Chondrocyte (in vitro differentiated cells): ENCODE measurements at regions not wholly inside any gene's neighbourhood (a gene's known extent, or its start where the extent isn't known, plus 50 kb on each side); places are given as distances from the start of the nearest gene placed in this dataset.
"Not testable (repeated sequence)": the region's sequence is repeated elsewhere in the genome, so short reads cannot be mapped to it uniquely, and the experiment has no call there.

ENCODE experiments used
- DNase-seq: peaks from one replicate; pipeline ENCODE4 v3.0.0; 2021; ENCODE audit warnings: mixed read lengths, low spot score
- H3K27ac Mint-ChIP-seq: one replicate; pipeline ENCODE4 v1.8.0; 2021; ENCODE audit warnings: mild to moderate bottlenecking, moderate library complexity, mixed read lengths; ENCODE audit not compliant: unreplicated experiment
- H3K27me3 Mint-ChIP-seq: 2 replicates; pipeline ENCODE4 v1.8.0; 2021; ENCODE audit warnings: low read depth, mixed read lengths
- H3K36me3 Mint-ChIP-seq: 2 replicates; pipeline ENCODE4 v1.8.0; 2021; ENCODE audit warnings: low read depth, mixed read lengths
- H3K4me1 Mint-ChIP-seq: 2 replicates; pipeline ENCODE4 v1.8.0; 2021; ENCODE audit warnings: low read depth, mild to moderate bottlenecking, mixed read lengths
- H3K4me3 Mint-ChIP-seq: one replicate; pipeline ENCODE4 v1.8.0; 2021; ENCODE audit warnings: mild to moderate bottlenecking, moderate library complexity, mixed read lengths; ENCODE audit not compliant: unreplicated experiment
- H3K9me3 Mint-ChIP-seq: 2 replicates; pipeline ENCODE4 v1.8.0; 2021; ENCODE audit warnings: low read depth, mixed read lengths
- TF ChIP-seq, protein P1 (sequence below): fragments of 200-600 bp; sonication (generic); IDR thresholded peaks from 2 replicates; pipeline ENCODE4 v1.5.0; 2021; ENCODE audit warnings: antibody characterized with exemption, mild to moderate bottlenecking, moderate library complexity

DNA sequence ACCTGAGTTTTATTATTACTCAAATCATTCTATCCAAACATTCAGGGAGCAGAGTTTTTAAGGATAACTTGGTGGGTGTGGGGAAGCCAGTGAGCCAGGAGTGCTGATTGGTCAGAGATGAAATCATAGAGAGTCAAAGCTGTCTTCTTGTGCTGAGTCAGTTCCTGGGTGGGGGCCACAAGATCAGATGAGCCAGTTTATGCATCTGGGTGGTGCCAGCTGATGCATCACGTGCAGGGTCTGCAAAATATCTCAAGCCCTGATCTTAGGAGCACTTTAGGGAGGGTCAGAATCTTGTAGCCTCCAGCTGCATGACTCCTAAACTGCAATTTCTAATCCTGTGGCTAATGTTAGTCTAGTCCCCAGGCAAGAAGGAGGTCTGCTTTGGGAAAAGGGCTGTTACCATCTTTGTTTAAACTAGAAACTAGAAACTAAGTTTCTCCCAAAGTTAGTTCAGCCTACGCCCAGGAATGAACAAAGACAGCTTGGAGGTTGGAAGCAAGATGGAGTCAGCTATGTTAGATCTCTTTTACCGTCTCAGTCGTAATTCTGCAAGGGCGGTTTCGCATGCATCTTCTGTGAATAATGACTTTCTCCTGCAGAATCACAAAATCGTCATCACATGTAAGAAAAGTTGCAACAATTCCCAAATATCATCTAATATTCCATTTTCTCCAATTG is 97.5 kb downstream of the ZNF664 start:
- DNase-seq, H3K27ac Mint-ChIP-seq, H3K4me3 Mint-ChIP-seq, H3K27me3 Mint-ChIP-seq, H3K4me1 Mint-ChIP-seq: not testable (repeated sequence)
- Mint-ChIP-seq H3K9me3 (peaks cover 10% of the 10 kb centered on the region), H3K36me3 (peaks cover 13% of the 10 kb centered on the region)

DNA sequence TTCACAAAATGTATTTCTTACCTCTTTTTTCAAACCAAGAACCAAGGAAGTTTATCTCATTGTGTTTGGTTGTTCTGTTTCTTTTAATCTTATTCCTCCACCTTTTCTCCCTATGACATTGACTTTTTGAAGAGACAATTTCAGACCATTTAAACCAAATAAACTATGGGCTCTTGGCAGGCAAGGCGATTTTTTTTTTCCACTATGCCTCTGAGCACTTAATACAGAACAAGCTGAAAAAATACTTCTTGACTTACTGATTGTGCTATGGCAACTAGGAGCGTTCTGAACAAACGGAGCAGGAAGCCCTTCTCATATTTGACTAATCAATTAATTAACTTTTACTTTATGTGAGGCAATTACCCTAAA is 98.0 kb downstream of the ZNF664 start:
- no peak for DNase-seq
- Mint-ChIP-seq H3K4me3 (no peak overlapping the region), H3K27ac (no peak overlapping the region), H3K27me3 (no peaks in the 10 kb centered on the region), H3K4me1 (peaks cover 10% of the 10 kb centered on the region), H3K9me3 (peaks cover 9% of the 10 kb centered on the region), H3K36me3 (peaks cover 13% of the 10 kb centered on the region)
- TF ChIP-seq, protein P1, sequence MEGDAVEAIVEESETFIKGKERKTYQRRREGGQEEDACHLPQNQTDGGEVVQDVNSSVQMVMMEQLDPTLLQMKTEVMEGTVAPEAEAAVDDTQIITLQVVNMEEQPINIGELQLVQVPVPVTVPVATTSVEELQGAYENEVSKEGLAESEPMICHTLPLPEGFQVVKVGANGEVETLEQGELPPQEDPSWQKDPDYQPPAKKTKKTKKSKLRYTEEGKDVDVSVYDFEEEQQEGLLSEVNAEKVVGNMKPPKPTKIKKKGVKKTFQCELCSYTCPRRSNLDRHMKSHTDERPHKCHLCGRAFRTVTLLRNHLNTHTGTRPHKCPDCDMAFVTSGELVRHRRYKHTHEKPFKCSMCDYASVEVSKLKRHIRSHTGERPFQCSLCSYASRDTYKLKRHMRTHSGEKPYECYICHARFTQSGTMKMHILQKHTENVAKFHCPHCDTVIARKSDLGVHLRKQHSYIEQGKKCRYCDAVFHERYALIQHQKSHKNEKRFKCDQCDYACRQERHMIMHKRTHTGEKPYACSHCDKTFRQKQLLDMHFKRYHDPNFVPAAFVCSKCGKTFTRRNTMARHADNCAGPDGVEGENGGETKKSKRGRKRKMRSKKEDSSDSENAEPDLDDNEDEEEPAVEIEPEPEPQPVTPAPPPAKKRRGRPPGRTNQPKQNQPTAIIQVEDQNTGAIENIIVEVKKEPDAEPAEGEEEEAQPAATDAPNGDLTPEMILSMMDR, result no peak

- Mint-ChIP-seq H3K4me3 (no peak overlapping the region), H3K27me3 (no peaks in the 10 kb centered on the region), H3K4me1 (peaks cover 13% of the 10 kb centered on the region), H3K27ac (no peak overlapping the region), H3K9me3 (peaks cover 3% of the 10 kb centered on the region), H3K36me3 (peaks cover 8% of the 10 kb centered on the region)
- TF ChIP-seq, protein P1, result no peak
- no peak for DNase-seq
Measured at GRCh38 chr12:124073356-124074035, 100.5 kb downstream of the ZNF664 start.

DNA sequence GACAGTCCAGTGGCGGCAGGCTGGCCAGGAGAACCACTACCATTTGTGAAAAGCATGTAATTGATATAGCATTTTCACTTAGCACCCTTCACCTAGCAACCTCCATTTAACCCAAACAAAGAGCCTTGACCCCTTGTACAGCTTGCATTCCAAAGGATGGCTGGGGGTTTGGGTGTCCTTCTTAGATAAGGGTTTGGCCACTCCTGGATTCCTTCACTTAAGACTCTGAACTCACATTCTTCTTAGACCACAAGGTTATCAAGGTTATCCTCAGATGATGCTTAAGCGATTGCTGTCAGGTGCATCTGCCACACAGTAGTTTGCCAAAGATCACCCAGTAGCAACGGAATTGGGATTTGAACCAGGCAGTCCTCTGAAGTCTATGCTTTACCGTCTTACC is 102.8 kb downstream of the ZNF664 start:
- Mint-ChIP-seq H3K36me3 (peaks cover 7% of the 10 kb centered on the region), H3K4me1 (peaks cover 7% of the 10 kb centered on the region), H3K4me3 (no peak overlapping the region), H3K27me3 (no peaks in the 10 kb centered on the region), H3K9me3 (peaks cover 3% of the 10 kb centered on the region), H3K27ac (no peak overlapping the region)
- no peak for DNase-seq
- TF ChIP-seq, protein P1, result no peak

GRCh38 chr12:124077701-124078100 is 104.7 kb downstream of the ZNF664 start:
- no peak overlapping the region for H3K27ac Mint-ChIP-seq
- no peak overlapping the region for H3K4me3 Mint-ChIP-seq
- no peak for DNase-seq
- TF ChIP-seq, protein P1, result no peak
- H3K4me1 Mint-ChIP-seq, result peaks cover 3% of the 10 kb centered on the region
- H3K9me3 Mint-ChIP-seq, result peaks cover 3% of the 10 kb centered on the region
- peaks cover 7% of the 10 kb centered on the region for H3K36me3 Mint-ChIP-seq
- H3K27me3 Mint-ChIP-seq, result no peaks in the 10 kb centered on the region

DNA sequence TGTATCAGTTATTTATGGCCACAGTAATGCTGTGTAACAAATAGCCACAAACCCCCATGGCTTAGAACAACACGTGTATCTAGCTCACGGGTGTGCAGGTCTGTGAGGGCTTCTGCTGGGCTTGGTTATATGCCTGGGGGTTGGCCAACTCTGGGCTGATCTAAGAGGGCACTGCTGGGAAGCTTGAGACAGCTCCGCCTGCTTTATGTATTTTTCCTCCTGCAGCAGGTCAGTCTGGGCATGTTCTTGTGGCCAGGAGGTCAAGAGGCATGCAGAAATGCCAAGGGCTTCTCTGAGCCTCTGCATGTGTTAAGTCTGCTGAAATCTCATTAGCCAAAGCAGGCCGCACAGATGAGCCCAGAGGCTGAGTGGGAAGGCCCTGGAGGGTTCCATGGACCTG is 105.8 kb downstream of the ZNF664 start:
- Mint-ChIP-seq H3K4me1 (peaks cover 3% of the 10 kb centered on the region), H3K27ac (no peak overlapping the region), H3K36me3 (peaks cover 4% of the 10 kb centered on the region), H3K27me3 (no peaks in the 10 kb centered on the region), H3K4me3 (no peak overlapping the region), H3K9me3 (peaks cover 3% of the 10 kb centered on the region)
- TF ChIP-seq, protein P1, result no peak
- DNase-seq, result no peak
